Adrenal gland (tissue), 9 donors: ENCODE measurements at regions not wholly inside any gene's neighbourhood (a gene's known extent, or its start where the extent isn't known, plus 50 kb on each side); places are given as distances from the start of the nearest gene placed in this dataset.

Experiments
- DNase-seq, 7 donors: peaks; one replicate each; pipeline ENCODE4 v3.0.0-alpha.2; 2019 to 2020
- H3K27ac ChIP-seq, 5 donors: fragments of 200-600 bp; sonication (generic) in 4 of 5; 1 replicate in 3 of 5; 2 replicates in 2 of 5; pipeline versions ENCODE4 v1.5.1 to v1.8.0; 2016 to 2020; ENCODE audit warnings: mild to moderate bottlenecking in 1 of 5
- H3K27me3 ChIP-seq: fragments of 200-600 bp; 2 replicates; pipeline ENCODE4 v1.8.0; 2021
- H3K36me3 ChIP-seq, 2 donors: fragments of 200-600 bp; replicated peaks in 1 of 2; 1 replicate in 1 of 2; 2 replicates in 1 of 2; pipeline versions ENCODE4 v1.5.1 to v1.8.0; 2018 to 2022
- H3K4me1 ChIP-seq, 2 donors: fragments of 200-600 bp; replicated peaks in 1 of 2; 1 replicate in 1 of 2; 2 replicates in 1 of 2; pipeline versions ENCODE4 v1.5.1 to v1.8.0; 2018 to 2021
- H3K4me3 ChIP-seq, 4 donors: fragments of 200-600 bp; sonication (generic) in 3 of 4; one replicate each; pipeline ENCODE4 v1.5.1; 2016 to 2018
- H3K9me3 ChIP-seq, 3 donors: fragments of 200-600 bp; sonication (generic) in 1 of 3; replicated peaks in 1 of 3; 1 replicate in 2 of 3; 2 replicates in 1 of 3; pipeline versions ENCODE4 v1.5.1 to v1.8.0; 2016 to 2021
- POLR2A ChIP-seq, 2 donors: fragments of 450-650 bp; IDR thresholded peaks; one replicate each; pipeline ENCODE4 v1.6.1; 2017; ENCODE audit warnings: antibody characterized with exemption in 2 of 2, mild to moderate bottlenecking in 2 of 2, moderate library complexity in 1 of 2
- WGBS, 4 donors: extraction: QIAGEN DNeasy Blood & Tissue Kit in 2 of 4; methylation state at CpG; one replicate each; pipeline versions ENCODE4 v1.1.5 to v1.1.7; 2013 to 2017; 5-methylcytosine and 5-hydroxymethylcytosine counted together
- intact Hi-C, 2 donors: fragments of 100-400 bp; cut with DNase I; formaldehyde crosslinking; loops; one replicate each; pipeline versions ENCODE4 v1.14.1 to v1.15.0; 2022 to 2023
- TF ChIP-seq, protein P1 (sequence below), 6 experiments: fragments of 450-650 bp in 4 of 6; fragments of 200-600 bp in 2 of 6; sonication (generic) in 1 of 6; IDR thresholded peaks; 1 replicate in 5 of 6; 2 replicates in 1 of 6; pipeline versions ENCODE4 v1.5.1 to v1.8.0; 2016 to 2021; ENCODE audit warnings: antibody characterized with exemption in 6 of 6, mild to moderate bottlenecking in 2 of 6, moderate library complexity in 1 of 6
- donor health status: healthy with polysubstance abuse.
- donor health status: Bipolar disorder and iron deficiency.
- donor health status: DM: yes; HTN: yes; CAD: no.
- donor health status: DM: no; HTN: no; CAD: no.
- donor health status: DM: no; HTN: no; CAD: no.

DNA sequence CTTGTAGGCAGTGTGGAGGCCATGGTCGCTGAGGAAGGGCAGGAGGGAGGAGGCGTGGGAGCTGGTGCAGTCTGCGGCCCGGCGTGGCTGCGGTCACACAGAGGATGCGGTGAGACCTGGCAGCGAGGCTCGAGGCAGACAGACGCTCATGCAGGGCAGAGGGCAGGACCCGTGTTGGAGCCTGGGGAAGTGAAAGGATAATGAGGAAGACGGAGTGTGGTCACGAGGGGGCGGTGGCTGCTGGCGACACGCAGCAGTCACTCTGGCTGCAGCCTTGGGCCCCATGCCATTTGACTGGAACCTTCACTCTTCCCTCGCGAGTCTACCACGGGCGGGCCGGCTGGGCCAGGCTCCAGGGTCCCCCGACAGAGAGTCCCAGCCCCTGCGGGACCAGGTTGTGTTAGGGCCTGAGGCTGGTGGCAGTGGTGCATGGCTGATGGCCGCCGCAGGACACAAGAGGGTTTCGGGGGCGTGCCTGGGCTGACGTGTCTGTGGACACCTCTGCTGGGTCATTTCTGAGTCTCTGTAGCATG is 68.8 kb upstream of the HGFAC start:
- TF ChIP-seq, protein P1, sequence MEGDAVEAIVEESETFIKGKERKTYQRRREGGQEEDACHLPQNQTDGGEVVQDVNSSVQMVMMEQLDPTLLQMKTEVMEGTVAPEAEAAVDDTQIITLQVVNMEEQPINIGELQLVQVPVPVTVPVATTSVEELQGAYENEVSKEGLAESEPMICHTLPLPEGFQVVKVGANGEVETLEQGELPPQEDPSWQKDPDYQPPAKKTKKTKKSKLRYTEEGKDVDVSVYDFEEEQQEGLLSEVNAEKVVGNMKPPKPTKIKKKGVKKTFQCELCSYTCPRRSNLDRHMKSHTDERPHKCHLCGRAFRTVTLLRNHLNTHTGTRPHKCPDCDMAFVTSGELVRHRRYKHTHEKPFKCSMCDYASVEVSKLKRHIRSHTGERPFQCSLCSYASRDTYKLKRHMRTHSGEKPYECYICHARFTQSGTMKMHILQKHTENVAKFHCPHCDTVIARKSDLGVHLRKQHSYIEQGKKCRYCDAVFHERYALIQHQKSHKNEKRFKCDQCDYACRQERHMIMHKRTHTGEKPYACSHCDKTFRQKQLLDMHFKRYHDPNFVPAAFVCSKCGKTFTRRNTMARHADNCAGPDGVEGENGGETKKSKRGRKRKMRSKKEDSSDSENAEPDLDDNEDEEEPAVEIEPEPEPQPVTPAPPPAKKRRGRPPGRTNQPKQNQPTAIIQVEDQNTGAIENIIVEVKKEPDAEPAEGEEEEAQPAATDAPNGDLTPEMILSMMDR (IDR thresholded peaks at IDR 0.05) = no peak
- TF ChIP-seq POLR2A (IDR thresholded peaks at IDR 0.05) = no peak
- H3K27me3 ChIP-seq = no peaks in the 10 kb centered on the region
- H3K4me1 ChIP-seq = peaks cover 0 to 39% of the 10 kb centered on the region in 2 donors
- H3K9me3 ChIP-seq = no peaks in the 10 kb centered on the region
- peak overlapping the region in 2 of 5 donors; percentile 42 to 56 for H3K27ac ChIP-seq
- H3K36me3 ChIP-seq = no peaks in the 10 kb centered on the region
- WGBS, 4 donors = 42 to 57% (median 51%) methylated on average over 18 to 28 of the region's 28 CpGs
- DNase-seq = peak; percentile 61 to 88 (median 81)
- no peak overlapping the region for H3K4me3 ChIP-seq
- intact Hi-C loops = no loop called here

- Histone ChIP-seq H3K27me3 (no peaks in the 10 kb centered on the region), H3K27ac (peak overlapping the region in 2 of 5 donors; percentile 42 to 56), H3K9me3 (no peaks in the 10 kb centered on the region), H3K36me3 (no peaks in the 10 kb centered on the region), H3K4me3 (no peak overlapping the region), H3K4me1 (peaks cover 0 to 39% of the 10 kb centered on the region in 2 donors)
- DNase-seq = no peak
- 94 to 95% (median 95%) methylated on average over 19 of the region's 19 CpGs for WGBS, 4 donors
- intact Hi-C loops = no loop called here
- TF ChIP-seq, protein P1 (IDR thresholded peaks at IDR 0.05) = no peak
- no peak for TF ChIP-seq POLR2A (IDR thresholded peaks at IDR 0.05)
These were observed 68.3 kb upstream of the HGFAC start for GRCh38 chr4:3373468-3373867.

DNA sequence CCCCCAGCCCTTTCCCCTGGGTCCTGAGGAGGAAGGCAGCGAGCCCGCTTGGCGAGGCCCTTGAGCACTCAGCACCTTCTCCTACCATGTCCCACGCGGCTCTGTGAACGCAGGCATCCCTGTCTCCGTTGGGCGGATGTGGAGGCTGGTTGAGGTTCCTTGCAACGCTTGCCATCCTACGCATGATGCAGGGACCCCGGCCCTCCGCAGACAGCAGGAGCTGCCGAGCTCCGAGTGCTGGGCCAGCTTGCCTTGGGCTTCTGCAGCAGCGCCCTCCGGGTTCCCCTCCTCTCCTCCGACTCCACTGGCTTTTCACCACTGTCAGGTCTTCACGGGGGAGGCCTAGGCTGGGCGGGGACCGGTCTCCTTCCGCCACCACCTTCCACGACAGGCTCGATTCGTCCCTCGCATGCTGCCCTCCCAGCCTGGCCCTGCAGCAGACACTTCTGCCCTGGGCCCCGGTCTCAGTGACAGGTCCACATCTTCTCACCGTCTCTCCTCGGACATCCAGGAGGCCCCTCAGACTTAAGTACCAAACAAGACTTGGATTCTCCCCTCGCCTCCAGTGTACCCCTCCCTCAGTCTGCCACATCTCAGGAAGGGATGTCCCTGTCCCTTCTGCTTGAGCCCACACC is 67.6 kb upstream of the HGFAC start:
- Histone ChIP-seq H3K27ac (no peak overlapping the region), H3K4me1 (peaks cover 0 to 35% of the 10 kb centered on the region in 2 donors), H3K9me3 (no peaks in the 10 kb centered on the region), H3K36me3 (no peaks in the 10 kb centered on the region), H3K4me3 (no peak overlapping the region), H3K27me3 (no peaks in the 10 kb centered on the region)
- no peak for TF ChIP-seq POLR2A (IDR thresholded peaks at IDR 0.05)
- TF ChIP-seq, protein P1 (IDR thresholded peaks at IDR 0.05) = no peak
- intact Hi-C loops = no loop called here
- WGBS, 4 donors = 98 to 99% (median 98%) methylated on average over 18 to 29 of the region's 29 CpGs
- DNase-seq = no peak

DNA sequence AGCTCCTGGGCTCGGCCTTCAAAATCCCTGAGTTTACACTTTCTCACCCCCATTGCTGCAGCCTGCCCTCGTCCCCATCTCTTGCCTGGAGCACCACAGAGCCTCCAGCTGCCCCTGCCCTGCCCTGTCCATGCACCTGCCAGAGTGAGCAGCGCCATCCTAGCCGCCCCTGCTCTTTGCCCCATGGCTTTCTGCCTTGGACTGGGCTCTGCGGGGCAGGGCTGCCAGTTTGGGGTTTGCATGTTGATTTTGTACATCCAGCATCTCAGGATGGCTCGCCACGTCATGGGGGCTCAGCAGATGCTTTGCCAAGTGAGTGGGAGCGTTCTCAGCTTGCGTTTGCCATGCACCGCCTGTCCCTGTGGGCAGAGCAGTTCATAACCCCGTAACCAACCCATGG is 67.1 kb upstream of the HGFAC start:
- 94 to 98% (median 95%) methylated on average over 7 to 11 of the region's 11 CpGs for WGBS, 4 donors
- Histone ChIP-seq H3K9me3 (no peaks in the 10 kb centered on the region), H3K36me3 (no peaks in the 10 kb centered on the region), H3K4me1 (peaks cover 0 to 29% of the 10 kb centered on the region in 2 donors), H3K4me3 (no peak overlapping the region), H3K27ac (no peak overlapping the region), H3K27me3 (no peaks in the 10 kb centered on the region)
- DNase-seq = no peak
- intact Hi-C loops = no loop called here
- TF ChIP-seq POLR2A (IDR thresholded peaks at IDR 0.05) = no peak
- TF ChIP-seq, protein P1 (IDR thresholded peaks at IDR 0.05) = no peak
